Keratinocyte (primary cell): ENCODE measurements at regions not wholly inside any gene's neighbourhood (a gene's known extent, or its start where the extent isn't known, plus 50 kb on each side); places are given as distances from the start of the nearest gene placed in this dataset.

Experiments used
- DNase-seq: peaks from one replicate; pipeline ENCODE4 v3.0.0-alpha.2; 2011; ENCODE audit warnings: low read depth, missing footprints, low spot score
- FAIRE-seq: peaks from 2 replicates; lab custom pipeline; 2011; peaks lifted over from hg19 to GRCh38; lab: Jason Lieb, UNC
- H2AFZ ChIP-seq: 2 replicates; pipeline ENCODE4 v1.6.0; 2012; ENCODE audit warnings: low read length, control low read depth, inconsistent platforms; ENCODE audit not compliant: control insufficient read depth
- H3K27ac ChIP-seq: 2 replicates; pipeline ENCODE4 v1.5.1; 2011; ENCODE audit warnings: low read length; ENCODE audit not compliant: control insufficient read depth, insufficient read depth
- H3K27me3 ChIP-seq: 3 replicates; pipeline ENCODE4 v1.6.0; 2011; ENCODE audit warnings: low read length; ENCODE audit not compliant: control insufficient read depth, insufficient read depth; ENCODE audit errors: extremely low read depth
- H3K36me3 ChIP-seq, 2 experiments: 2 replicates in 1 of 2; 3 replicates in 1 of 2; pipeline ENCODE4 v1.5.1; 2011; ENCODE audit warnings: low read length in 2 of 2, mild to moderate bottlenecking in 1 of 2; ENCODE audit not compliant: control insufficient read depth in 2 of 2, insufficient read depth in 2 of 2; ENCODE audit errors: extremely low read depth in 1 of 2
- H3K4me1 ChIP-seq: 3 replicates; pipeline ENCODE4 v1.5.1; 2011; ENCODE audit warnings: low read length; ENCODE audit not compliant: control insufficient read depth, insufficient read depth; ENCODE audit errors: extremely low read depth
- H3K4me2 ChIP-seq: 3 replicates; pipeline ENCODE4 v1.6.0; 2011; ENCODE audit warnings: low read depth, low read length; ENCODE audit not compliant: control insufficient read depth, insufficient read depth; ENCODE audit errors: extremely low read depth
- H3K4me3 ChIP-seq, 3 experiments: fragments of 200-600 bp in 1 of 3; sonication (generic) in 1 of 3; 2 replicates in 2 of 3; 3 replicates in 1 of 3; pipeline ENCODE4 v1.5.1; 2011 to 2016; ENCODE audit warnings: low read length in 3 of 3, mild to moderate bottlenecking in 3 of 3, control low read depth in 2 of 3, inconsistent platforms in 1 of 3, low read depth in 1 of 3, mixed read lengths in 1 of 3, mixed run types in 1 of 3, moderate library complexity in 1 of 3; ENCODE audit not compliant: control insufficient read depth in 2 of 3, insufficient read depth in 2 of 3; ENCODE audit errors: extremely low read depth in 1 of 3
- H3K79me2 ChIP-seq: 2 replicates; pipeline ENCODE4 v1.6.0; 2012; ENCODE audit warnings: low read length; ENCODE audit not compliant: control insufficient read depth, insufficient read depth
- H3K9ac ChIP-seq: 3 replicates; pipeline ENCODE4 v1.6.0; 2011; ENCODE audit warnings: low read length; ENCODE audit not compliant: control insufficient read depth, insufficient read depth; ENCODE audit errors: extremely low read depth
- H3K9me1 ChIP-seq: 3 replicates; pipeline ENCODE4 v1.6.0; 2011; ENCODE audit warnings: low read length; ENCODE audit not compliant: control insufficient read depth, insufficient read depth; ENCODE audit errors: extremely low read depth
- H3K9me3 ChIP-seq: 2 replicates; pipeline ENCODE4 v1.5.1; 2012; ENCODE audit warnings: low read depth, low read length; ENCODE audit not compliant: control insufficient read depth
- H4K20me1 ChIP-seq: 3 replicates; pipeline ENCODE4 v1.6.0; 2011; ENCODE audit warnings: low read length; ENCODE audit not compliant: control insufficient read depth, insufficient read depth; ENCODE audit errors: extremely low read depth
- CTCF ChIP-seq, 3 experiments: IDR thresholded peaks in 1 of 3; conservative IDR thresholded peaks in 1 of 3; optimal IDR thresholded peaks in 1 of 3; 2 replicates in 2 of 3; 3 replicates in 1 of 3; pipeline versions ENCODE3 to v1.5.1; 2011; ENCODE audit warnings: low read length in 3 of 3, mild to moderate bottlenecking in 3 of 3, moderate library complexity in 2 of 3, control low read depth in 1 of 3, inconsistent platforms in 1 of 3; ENCODE audit not compliant: insufficient read depth in 2 of 3; ENCODE audit errors: extremely low read depth in 1 of 3
- EZH2 ChIP-seq: IDR thresholded peaks from one replicate; pipeline ENCODE4 v1.6.1; 2012; ENCODE audit warnings: inconsistent platforms, mild to moderate bottlenecking, low read length, moderate library complexity
- dilution Hi-C: fragments of 300-500 bp; cut with MboI; formaldehyde crosslinking; loops from one replicate; pipeline ENCODE4 v1.7.0; 2020; ENCODE audit warnings: low sequenced_read_pairs; ENCODE audit not compliant: extremely low pct_ligation_motif_present

DNA sequence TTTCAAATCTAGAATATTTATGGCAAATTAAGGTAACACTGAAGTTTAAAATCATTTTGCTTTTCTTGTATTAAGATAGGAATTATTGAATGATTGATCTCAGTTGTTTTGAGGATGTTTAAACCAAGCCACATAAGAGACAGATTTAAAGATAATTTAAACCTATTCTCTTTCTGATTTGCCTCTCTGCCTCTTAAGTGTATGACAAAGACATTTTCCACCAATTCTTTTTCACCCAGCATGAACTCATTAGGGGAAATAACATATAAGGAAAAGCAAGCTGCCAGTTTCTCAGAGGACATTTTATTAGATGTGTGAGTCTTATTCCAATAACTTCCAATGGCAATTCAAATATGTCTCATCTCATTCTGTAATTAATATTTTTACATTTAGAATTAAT lies 568.3 kb upstream of the MEF2C start:
- Histone ChIP-seq H3K79me2 (no peaks in the 10 kb centered on the region), H3K9me3 (no peaks in the 10 kb centered on the region), H3K27ac (no peak overlapping the region), H3K4me1 (no peaks in the 10 kb centered on the region), H2AFZ (no peak overlapping the region), H3K9me1 (no peaks in the 10 kb centered on the region), H4K20me1 (no peaks in the 10 kb centered on the region), H3K9ac (no peak overlapping the region), H3K36me3 (no peaks in the 10 kb centered on the region), H3K4me2 (no peak overlapping the region), H3K27me3 (no peaks in the 10 kb centered on the region), H3K4me3 (no peak overlapping the region)
- FAIRE-seq = no peak
- dilution Hi-C loops = no loop called here
- DNase-seq = no peak
- TF ChIP-seq CTCF (optimal IDR thresholded peaks at IDR 0.05 in 1 of 3, IDR thresholded peaks at IDR 0.05 in 1 of 3, conservative IDR thresholded peaks at IDR 0.05 in 1 of 3; ENCODE audit: extremely low read depth in 1 of 3, insufficient read depth in 2 of 3, low read length in 3 of 3) (no peak), EZH2 (no peak)

GRCh38 chr5:89450149-89450538 lies 567.2 kb upstream of the MEF2C start:
- Histone ChIP-seq H2AFZ (no peak overlapping the region), H4K20me1 (no peaks in the 10 kb centered on the region), H3K27me3 (no peaks in the 10 kb centered on the region), H3K9ac (no peak overlapping the region), H3K9me1 (no peaks in the 10 kb centered on the region), H3K27ac (no peak overlapping the region), H3K4me2 (no peak overlapping the region), H3K4me3 (no peak overlapping the region), H3K36me3 (no peaks in the 10 kb centered on the region), H3K79me2 (no peaks in the 10 kb centered on the region), H3K9me3 (no peaks in the 10 kb centered on the region), H3K4me1 (no peaks in the 10 kb centered on the region)
- DNase-seq (no peak), FAIRE-seq (no peak)
- dilution Hi-C loops = no loop called here
- TF ChIP-seq CTCF (optimal IDR thresholded peaks at IDR 0.05 in 1 of 3, IDR thresholded peaks at IDR 0.05 in 1 of 3, conservative IDR thresholded peaks at IDR 0.05 in 1 of 3; ENCODE audit: extremely low read depth in 1 of 3, insufficient read depth in 2 of 3, low read length in 3 of 3) = no peak
- no peak for TF ChIP-seq EZH2
